HG03354 (cell line): ENCODE measurements at regions not wholly inside any gene's neighbourhood (a gene's known extent, or its start where the extent isn't known, plus 50 kb on each side); places are given as distances from the start of the nearest gene placed in this dataset.
"Not testable (repeated sequence)": the region's sequence is repeated elsewhere in the genome, so short reads cannot be mapped to it uniquely, and the experiment has no call there.

Experiments
- ATAC-seq: cut with Tn5 transposase; IDR thresholded peaks from one replicate; pipeline ENCODE4 v1.9.1; 2021; ENCODE audit warnings: mild to moderate bottlenecking; ENCODE audit not compliant: unreplicated experiment, poor library complexity, severe bottlenecking

GRCh38 chr11:104781037-104781436 lies 117.2 kb downstream of the CASP12 start:
- no peak for ATAC-seq

GRCh38 chr11:104776501-104777170 lies 121.6 kb downstream of the CASP12 start:
- no peak for ATAC-seq

GRCh38 chr11:104774578-104774977 lies 123.7 kb downstream of the CASP12 start:
- ATAC-seq, result peak; percentile 68

GRCh38 chr11:104772806-104773241 lies 125.4 kb downstream of the CASP12 start:
- no peak for ATAC-seq

GRCh38 chr11:104771763-104772162 lies 126.5 kb downstream of the CASP12 start:
- no peak for ATAC-seq

- ATAC-seq, result not testable (repeated sequence)
Observed at GRCh38 chr11:104771046-104771445, 127.2 kb downstream of the CASP12 start.

- ATAC-seq, result no peak
Observed at GRCh38 chr11:104765401-104766095, 132.7 kb downstream of the CASP12 start.

GRCh38 chr11:104764710-104765045 lies 133.6 kb downstream of the CASP12 start:
- no peak for ATAC-seq

GRCh38 chr11:104763930-104764709 lies 134.1 kb downstream of the CASP12 start:
- ATAC-seq, result no peak

GRCh38 chr11:104761511-104761910 lies 136.7 kb downstream of the CASP12 start:
- no peak for ATAC-seq

GRCh38 chr11:104759464-104759863 lies 138.8 kb downstream of the CASP12 start:
- no peak for ATAC-seq

GRCh38 chr11:104738918-104739317 lies 159.3 kb downstream of the CASP12 start:
- no peak for ATAC-seq

- ATAC-seq, result no peak
Observed at GRCh38 chr11:104738208-104738607, 160.1 kb downstream of the CASP12 start.

GRCh38 chr11:104736502-104736901 lies 161.8 kb downstream of the CASP12 start:
- ATAC-seq, result no peak

- no peak for ATAC-seq
Observed at GRCh38 chr11:104734998-104735397, 163.3 kb downstream of the CASP12 start.

- no peak for ATAC-seq
Observed at GRCh38 chr11:104731890-104732289, 166.4 kb downstream of the CASP12 start.

- ATAC-seq, result no peak
Observed at GRCh38 chr11:104728927-104729326, 169.3 kb downstream of the CASP12 start.

- ATAC-seq, result no peak
Observed at GRCh38 chr11:104727768-104728167, 170.5 kb downstream of the CASP12 start.

GRCh38 chr11:104727095-104727494 lies 171.2 kb downstream of the CASP12 start:
- ATAC-seq, result no peak

GRCh38 chr11:104725796-104726408 lies 172.4 kb downstream of the CASP12 start:
- ATAC-seq, result no peak
